Endothelial cell of umbilical vein (primary cell): ENCODE measurements at regions not wholly inside any gene's neighbourhood (a gene's known extent, or its start where the extent isn't known, plus 50 kb on each side); places are given as distances from the start of the nearest gene placed in this dataset.

Source experiments
- BruUV-seq: library from RNA; stranded (reverse); fragments of 400-500 nt; replicated peaks from 2 replicates; lab custom pipeline; 2021; lab: Mats Ljungman, UMichigan
- CTCF ChIA-PET: fragments of 300-600, 350-600 bp; sonication (Branson Sonifier 250); formaldehyde crosslinking; loops from one replicate; lab custom pipeline; 2021; ENCODE audit warnings: antibody characterized with exemption, inconsistent platforms; lab: Charles Lee
- POLR2A ChIA-PET: fragments of 300-600, 350-600 bp; sonication (Branson Sonifier 250); formaldehyde crosslinking; loops from one replicate; lab custom pipeline; 2021; ENCODE audit warnings: antibody characterized with exemption, inconsistent platforms; lab: Charles Lee
- DNase-seq: peaks from one replicate; pipeline ENCODE4 v3.0.0-alpha.2; 2011; ENCODE audit warnings: low read depth, low spot score
- FAIRE-seq: peaks from 2 replicates; lab custom pipeline; 2011; peaks lifted over from hg19 to GRCh38; lab: Jason Lieb, UNC
- H2AFZ ChIP-seq: 2 replicates; pipeline ENCODE4 v1.6.0; 2012; ENCODE audit warnings: low read depth, low read length, control low read depth, inconsistent platforms
- H3K27ac ChIP-seq: 2 replicates; pipeline ENCODE4 v1.5.1; 2011; ENCODE audit warnings: low read depth, mild to moderate bottlenecking, control low read depth, low read length, moderate library complexity; ENCODE audit not compliant: insufficient read depth
- H3K27me3 ChIP-seq, 2 experiments: 2 replicates each; pipeline versions ENCODE4 v1.6.0 to v1.6.1; 2011; ENCODE audit warnings: low read length in 2 of 2, mixed read lengths in 1 of 2; ENCODE audit not compliant: control insufficient read depth in 2 of 2, insufficient read depth in 2 of 2
- H3K36me3 ChIP-seq, 2 experiments: 2 replicates in 1 of 2; 3 replicates in 1 of 2; pipeline ENCODE4 v1.5.1; 2011; ENCODE audit warnings: low read length in 2 of 2, mild to moderate bottlenecking in 1 of 2, moderate library complexity in 1 of 2; ENCODE audit not compliant: control insufficient read depth in 2 of 2, insufficient read depth in 2 of 2; ENCODE audit errors: extremely low read depth in 1 of 2
- H3K4me1 ChIP-seq: 3 replicates; pipeline ENCODE4 v1.5.1; 2011; ENCODE audit warnings: mild to moderate bottlenecking, low read length; ENCODE audit not compliant: control insufficient read depth, insufficient read depth; ENCODE audit errors: extremely low read depth
- H3K4me2 ChIP-seq: 2 replicates; pipeline ENCODE4 v1.6.1; 2011; ENCODE audit warnings: low read length, control low read depth, mixed read lengths; ENCODE audit not compliant: insufficient read depth
- H3K4me3 ChIP-seq, 3 experiments: fragments of 200-600 bp in 1 of 3; sonication (generic), shearing (Covaris generic) in 1 of 3; replicated peaks in 1 of 3; 2 replicates each; pipeline ENCODE4 v1.5.1; 2011 to 2016; ENCODE audit warnings: control low read depth in 3 of 3, low read length in 3 of 3, mild to moderate bottlenecking in 2 of 3, inconsistent platforms in 1 of 3, low read depth in 1 of 3, moderate library complexity in 1 of 3; ENCODE audit not compliant: insufficient read depth in 1 of 3
- H3K79me2 ChIP-seq: 2 replicates; pipeline ENCODE4 v1.6.0; 2012; ENCODE audit warnings: low read length, inconsistent platforms; ENCODE audit not compliant: control insufficient read depth, insufficient read depth
- H3K9ac ChIP-seq: replicated peaks from 2 replicates; pipeline ENCODE3; 2011; ENCODE audit warnings: low read length, control low read depth; ENCODE audit not compliant: insufficient read depth; ENCODE audit errors: extremely low read depth
- H3K9me1 ChIP-seq: replicated peaks from 3 replicates; pipeline ENCODE4 v1.6.0; 2011; ENCODE audit warnings: mild to moderate bottlenecking, low read length; ENCODE audit not compliant: control insufficient read depth, insufficient read depth; ENCODE audit errors: extremely low read depth
- H3K9me3 ChIP-seq: replicated peaks from 2 replicates; pipeline ENCODE4 v1.5.1; 2012; ENCODE audit warnings: low read length, inconsistent platforms; ENCODE audit not compliant: control insufficient read depth, insufficient read depth
- H4K20me1 ChIP-seq: replicated peaks from 2 replicates; pipeline ENCODE3; 2011; ENCODE audit warnings: mild to moderate bottlenecking, low read length; ENCODE audit not compliant: control insufficient read depth, insufficient read depth; ENCODE audit errors: extremely low read depth
- EZH2 ChIP-seq: IDR thresholded peaks from 2 replicates; pipeline ENCODE4 v1.6.1; 2012; ENCODE audit warnings: borderline replicate concordance, low read depth, mild to moderate bottlenecking, moderate library complexity, low read length, inconsistent platforms; ENCODE audit not compliant: severe bottlenecking
- FOS ChIP-seq: IDR thresholded peaks from 2 replicates; pipeline ENCODE4 v1.6.1; 2011; ENCODE audit warnings: mild to moderate bottlenecking, low read length, moderate library complexity, borderline replicate concordance; ENCODE audit not compliant: insufficient read depth
- GATA2 ChIP-seq: IDR thresholded peaks from 2 replicates; pipeline ENCODE4 v1.7.0; 2011; ENCODE audit warnings: low read depth, mild to moderate bottlenecking, moderate library complexity, mixed read lengths, low read length; ENCODE audit not compliant: insufficient read length, insufficient read depth
- JUN ChIP-seq: IDR thresholded peaks from 2 replicates; pipeline ENCODE4 v1.6.1; 2011; ENCODE audit warnings: borderline replicate concordance, low read depth; ENCODE audit not compliant: insufficient read length, insufficient read depth
- MYC ChIP-seq: IDR thresholded peaks from one replicate; pipeline ENCODE4 v1.6.1; 2011; ENCODE audit warnings: mild to moderate bottlenecking, low read depth, low read length
- POLR2A ChIP-seq: IDR thresholded peaks from 2 replicates; pipeline ENCODE4 v1.6.1; 2012; ENCODE audit warnings: low read depth, mild to moderate bottlenecking, control low read depth, low read length
- POLR2AphosphoS5 ChIP-seq: IDR thresholded peaks from 2 replicates; pipeline ENCODE4 v1.6.1; 2012; ENCODE audit warnings: low read depth, mild to moderate bottlenecking, control low read depth, low read length, moderate library complexity; ENCODE audit not compliant: insufficient read depth
- dilution Hi-C: fragments of 300-500 bp; cut with MboI; formaldehyde crosslinking; loops from one replicate; pipeline ENCODE4 v1.15.0; 2019; ENCODE audit warnings: low sequenced_read_pairs; ENCODE audit not compliant: extremely low pct_ligation_motif_present
- intact Hi-C: fragments of 100-400 bp; cut with micrococcal nuclease; formaldehyde crosslinking; loops from one replicate; pipeline ENCODE4 v1.10.0; 2022
- TF ChIP-seq, protein P1 (sequence below), 2 donors: IDR thresholded peaks; 1 replicate in 1 of 2; 2 replicates in 1 of 2; pipeline ENCODE4 v1.5.1; 2011; ENCODE audit warnings: low read length in 2 of 2, mild to moderate bottlenecking in 2 of 2, moderate library complexity in 2 of 2, control low read depth in 1 of 2, inconsistent platforms in 1 of 2, low read depth in 1 of 2; ENCODE audit not compliant: insufficient read depth in 1 of 2; ENCODE audit errors: extremely low read depth in 1 of 2
- TF ChIP-seq, protein P2 (sequence below): IDR thresholded peaks from 2 replicates; pipeline ENCODE4 v1.6.1; 2011; ENCODE audit not compliant: insufficient read depth, insufficient read length

DNA sequence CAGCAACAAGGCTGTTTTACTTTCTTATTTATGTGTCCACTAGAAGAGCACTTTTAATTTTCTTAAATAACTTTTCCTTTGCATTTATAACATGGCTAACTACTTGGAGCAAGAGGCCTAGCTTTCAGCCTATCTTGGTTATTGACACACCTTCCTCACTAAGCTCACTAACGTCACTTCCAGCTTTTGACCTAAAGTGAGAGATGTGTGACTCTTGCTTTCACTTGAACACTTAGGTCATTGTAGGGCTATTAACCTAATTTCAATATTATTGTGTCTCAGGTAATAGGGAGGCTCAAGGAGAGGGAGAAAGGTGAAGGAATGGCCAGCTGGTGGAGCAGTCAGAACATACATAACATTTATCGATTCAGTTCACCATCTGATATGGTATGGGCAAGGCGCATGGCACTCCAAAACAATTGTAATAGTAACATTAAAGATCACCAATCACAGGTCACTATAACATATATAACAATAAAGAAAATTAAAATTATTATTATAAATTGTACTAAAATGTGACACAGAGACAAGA lies 95.0 kb upstream of the FAM20C start:
- DNase-seq (no peak), FAIRE-seq (no peak)
- CTCF ChIA-PET, result no interaction called here
- no peaks in the 10 kb centered on the region for H3K36me3 ChIP-seq
- intact Hi-C loops (no loop called here), dilution Hi-C loops (no loop called here)
- no peaks in the 10 kb centered on the region for H3K27me3 ChIP-seq
- no peak overlapping the region for H3K9ac ChIP-seq
- no peaks in the 10 kb centered on the region for H4K20me1 ChIP-seq
- H2AFZ ChIP-seq, result no peak overlapping the region
- no peaks in the 10 kb centered on the region for H3K9me1 ChIP-seq
- H3K79me2 ChIP-seq, result no peaks in the 10 kb centered on the region
- H3K4me2 ChIP-seq, result no peak overlapping the region
- no peak overlapping the region for H3K4me3 ChIP-seq
- no peak overlapping the region for H3K27ac ChIP-seq
- TF ChIP-seq, protein P1, sequence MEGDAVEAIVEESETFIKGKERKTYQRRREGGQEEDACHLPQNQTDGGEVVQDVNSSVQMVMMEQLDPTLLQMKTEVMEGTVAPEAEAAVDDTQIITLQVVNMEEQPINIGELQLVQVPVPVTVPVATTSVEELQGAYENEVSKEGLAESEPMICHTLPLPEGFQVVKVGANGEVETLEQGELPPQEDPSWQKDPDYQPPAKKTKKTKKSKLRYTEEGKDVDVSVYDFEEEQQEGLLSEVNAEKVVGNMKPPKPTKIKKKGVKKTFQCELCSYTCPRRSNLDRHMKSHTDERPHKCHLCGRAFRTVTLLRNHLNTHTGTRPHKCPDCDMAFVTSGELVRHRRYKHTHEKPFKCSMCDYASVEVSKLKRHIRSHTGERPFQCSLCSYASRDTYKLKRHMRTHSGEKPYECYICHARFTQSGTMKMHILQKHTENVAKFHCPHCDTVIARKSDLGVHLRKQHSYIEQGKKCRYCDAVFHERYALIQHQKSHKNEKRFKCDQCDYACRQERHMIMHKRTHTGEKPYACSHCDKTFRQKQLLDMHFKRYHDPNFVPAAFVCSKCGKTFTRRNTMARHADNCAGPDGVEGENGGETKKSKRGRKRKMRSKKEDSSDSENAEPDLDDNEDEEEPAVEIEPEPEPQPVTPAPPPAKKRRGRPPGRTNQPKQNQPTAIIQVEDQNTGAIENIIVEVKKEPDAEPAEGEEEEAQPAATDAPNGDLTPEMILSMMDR (IDR thresholded peaks at IDR 0.05; ENCODE audit: extremely low read depth in 1 of 2, insufficient read depth in 1 of 2, low read depth in 1 of 2, low read length in 2 of 2), result no peak
- TF ChIP-seq EZH2, result no peak
- no peak for TF ChIP-seq JUN
- TF ChIP-seq GATA2, result no peak
- no peak for TF ChIP-seq MYC
- TF ChIP-seq POLR2AphosphoS5, result no peak
- no peak for TF ChIP-seq POLR2A
- TF ChIP-seq, protein P2, sequence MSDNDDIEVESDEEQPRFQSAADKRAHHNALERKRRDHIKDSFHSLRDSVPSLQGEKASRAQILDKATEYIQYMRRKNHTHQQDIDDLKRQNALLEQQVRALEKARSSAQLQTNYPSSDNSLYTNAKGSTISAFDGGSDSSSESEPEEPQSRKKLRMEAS, result no peak
- no peak for TF ChIP-seq FOS
- BruUV-seq, result no TSS peak
- POLR2A ChIA-PET, result no interaction called here
- H3K9me3 ChIP-seq, result no peaks in the 10 kb centered on the region
- peaks cover 35% of the 10 kb centered on the region for H3K4me1 ChIP-seq
